NCI-H146 treated with DMSO at 0.1 percent for 48 hours (cell line): ENCODE measurements at regions not wholly inside any gene's neighbourhood (a gene's known extent, or its start where the extent isn't known, plus 50 kb on each side); places are given as distances from the start of the nearest gene placed in this dataset.

Experiments used
- DNase-seq: peaks from one replicate; lab custom pipeline; 2025; ENCODE audit not compliant: unreplicated experiment; lab: John Stamatoyannopoulos, UW

GRCh38 chrX:8314881-8315280 is 143.8 kb upstream of the VCX2 start:
- no peak for DNase-seq

GRCh38 chrX:8319359-8319758 is 145.3 kb upstream of the VCX3B start:
- DNase-seq: no peak

- DNase-seq: no peak
These were observed 141.3 kb upstream of the VCX3B start for GRCh38 chrX:8323356-8323755.

- no peak for DNase-seq
These were observed 122.6 kb upstream of the VCX3B start for GRCh38 chrX:8341814-8342590.

GRCh38 chrX:8345473-8345872 is 119.2 kb upstream of the VCX3B start:
- DNase-seq: no peak

GRCh38 chrX:8346060-8346459 is 118.6 kb upstream of the VCX3B start:
- DNase-seq: no peak

- DNase-seq: no peak
These were observed 117.7 kb upstream of the VCX3B start for GRCh38 chrX:8346892-8347291.

GRCh38 chrX:8349816-8350544 is 114.7 kb upstream of the VCX3B start:
- no peak for DNase-seq

- no peak for DNase-seq
These were observed 106.3 kb upstream of the VCX3B start for GRCh38 chrX:8358302-8358701.

- DNase-seq: peak; percentile 62
These were observed 100.1 kb upstream of the VCX3B start for GRCh38 chrX:8364369-8365141.

GRCh38 chrX:8366481-8366880 is 98.1 kb upstream of the VCX3B start:
- no peak for DNase-seq

- no peak for DNase-seq
These were observed 90.4 kb upstream of the VCX3B start for GRCh38 chrX:8374041-8374825.

GRCh38 chrX:8377041-8377440 is 87.6 kb upstream of the VCX3B start:
- DNase-seq: no peak

- DNase-seq: no peak
These were observed 73.9 kb upstream of the VCX3B start for GRCh38 chrX:8390771-8391170.

- no peak for DNase-seq
These were observed 60.6 kb upstream of the VCX3B start for GRCh38 chrX:8403988-8404387.

- no peak for DNase-seq
These were observed 60.2 kb upstream of the VCX3B start for GRCh38 chrX:8404471-8404870.

GRCh38 chrX:8404926-8405325 is 59.7 kb upstream of the VCX3B start:
- no peak for DNase-seq

GRCh38 chrX:8405631-8406030 is 59.0 kb upstream of the VCX3B start:
- no peak for DNase-seq

- DNase-seq: no peak
These were observed 51.4 kb upstream of the VCX3B start for GRCh38 chrX:8413279-8413678.
